Common myeloid progenitor, CD34-positive (primary cell): ENCODE measurements at regions not wholly inside any gene's neighbourhood (a gene's known extent, or its start where the extent isn't known, plus 50 kb on each side); places are given as distances from the start of the nearest gene placed in this dataset.

Source experiments
- CTCF ChIA-PET: fragments of 350-600 bp; sonication (Branson Sonifier 250); formaldehyde crosslinking; loops from one replicate; lab custom pipeline; 2021; ENCODE audit warnings: antibody characterized with exemption; lab: Charles Lee
- POLR2A ChIA-PET: fragments of 350-600 bp; sonication (Branson Sonifier 250); formaldehyde crosslinking; loops from one replicate; lab custom pipeline; 2021; ENCODE audit warnings: antibody characterized with exemption; lab: Charles Lee
- DNase-seq, 3 donors: peaks; one replicate each; pipeline versions ENCODE4 v3.0.0 to v3.0.0-alpha.2; 2013
- H3K27ac ChIP-seq, 2 experiments: 1 replicate in 1 of 2; 2 replicates in 1 of 2; pipeline ENCODE4 v1.7.0; 2013; ENCODE audit warnings: inconsistent platforms in 2 of 2, low read length in 2 of 2, mild to moderate bottlenecking in 2 of 2, low read depth in 1 of 2, moderate library complexity in 1 of 2; ENCODE audit not compliant: severe bottlenecking in 2 of 2, insufficient read depth in 1 of 2, poor library complexity in 1 of 2
- H3K27me3 ChIP-seq, 5 experiments: replicated peaks in 2 of 5; 1 replicate in 3 of 5; 2 replicates in 2 of 5; pipeline versions ENCODE4 v1.6.1 to v1.7.0; 2013; ENCODE audit warnings: low read length in 4 of 5, mild to moderate bottlenecking in 2 of 5, moderate library complexity in 2 of 5, inconsistent platforms in 1 of 5; ENCODE audit not compliant: insufficient read depth in 5 of 5, control insufficient read depth in 4 of 5
- H3K36me3 ChIP-seq, 4 experiments: 1 replicate in 2 of 4; 2 replicates in 2 of 4; pipeline versions ENCODE4 v1.6.1 to v1.7.0; 2013; ENCODE audit warnings: low read length in 3 of 4, control low read depth in 1 of 4, mild to moderate bottlenecking in 1 of 4; ENCODE audit not compliant: control insufficient read depth in 4 of 4, insufficient read depth in 4 of 4
- H3K4me1 ChIP-seq, 4 experiments: 1 replicate in 3 of 4; 2 replicates in 1 of 4; pipeline versions ENCODE4 v1.6.1 to v1.7.1; 2013; ENCODE audit warnings: low read length in 3 of 4, mild to moderate bottlenecking in 3 of 4, control low read depth in 1 of 4, inconsistent platforms in 1 of 4, moderate library complexity in 1 of 4; ENCODE audit not compliant: control insufficient read depth in 4 of 4, insufficient read depth in 4 of 4; ENCODE audit errors: control extremely low read depth in 1 of 4
- H3K4me3 ChIP-seq, 7 experiments: 1 replicate in 4 of 7; 2 replicates in 3 of 7; pipeline versions ENCODE4 v1.5.1 to v1.7.0; 2013; ENCODE audit warnings: mild to moderate bottlenecking in 7 of 7, low read length in 6 of 7, moderate library complexity in 6 of 7, inconsistent platforms in 2 of 7, low read depth in 2 of 7, control low read depth in 1 of 7; ENCODE audit not compliant: insufficient read depth in 4 of 7, control insufficient read depth in 1 of 7; ENCODE audit errors: extremely low read depth in 1 of 7
- H3K9me3 ChIP-seq, 5 experiments: 1 replicate in 4 of 5; 2 replicates in 1 of 5; pipeline versions ENCODE4 v1.6.1 to v1.7.1; 2013; ENCODE audit warnings: low read length in 4 of 5, mild to moderate bottlenecking in 2 of 5, inconsistent platforms in 1 of 5, low read depth in 1 of 5, moderate library complexity in 1 of 5; ENCODE audit not compliant: control insufficient read depth in 4 of 5, insufficient read depth in 2 of 5; ENCODE audit errors: control extremely low read depth in 1 of 5
- WGBS: methylation state at CpG from one replicate; pipeline ENCODE4 v1.1.5; 2013; ENCODE audit not compliant: insufficient coverage; 5-methylcytosine and 5-hydroxymethylcytosine counted together

- ChIA-PET POLR2A (no interaction called here), CTCF (no interaction called here)
- no peaks in the 10 kb centered on the region for H3K36me3 ChIP-seq
- peaks cover 0 to 1% (median 0%) of the 10 kb centered on the region in 5 experiments for H3K9me3 ChIP-seq
- DNase-seq, result no peak
- WGBS, result over 99% methylated on average over 8 of the region's 8 CpGs
- H3K27ac ChIP-seq, result no peak overlapping the region
- no peaks in the 10 kb centered on the region for H3K27me3 ChIP-seq
- H3K4me3 ChIP-seq, result no peak overlapping the region
- no peaks in the 10 kb centered on the region for H3K4me1 ChIP-seq
Observed at GRCh38 chr2:123380370-123380935, 644.6 kb upstream of the CNTNAP5 start.

GRCh38 chr2:123415678-123416077 lies 609.4 kb upstream of the CNTNAP5 start:
- ChIA-PET POLR2A (no interaction called here), CTCF (no interaction called here)
- Histone ChIP-seq H3K27ac (no peak overlapping the region), H3K4me3 (no peak overlapping the region), H3K36me3 (no peaks in the 10 kb centered on the region), H3K27me3 (no peaks in the 10 kb centered on the region), H3K9me3 (no peaks in the 10 kb centered on the region), H3K4me1 (peaks cover 0 to 4% (median 0%) of the 10 kb centered on the region in 4 experiments)
- WGBS, result no CpG with 5 or more reads among the region's 2 CpGs
- DNase-seq, result no peak

GRCh38 chr2:123419976-123420375 lies 605.1 kb upstream of the CNTNAP5 start:
- Histone ChIP-seq H3K9me3 (no peaks in the 10 kb centered on the region), H3K36me3 (no peaks in the 10 kb centered on the region), H3K27ac (no peak overlapping the region), H3K27me3 (no peaks in the 10 kb centered on the region), H3K4me1 (no peaks in the 10 kb centered on the region), H3K4me3 (no peak overlapping the region)
- POLR2A ChIA-PET, result no interaction called here
- no peak for DNase-seq
- CTCF ChIA-PET, result no interaction called here

GRCh38 chr2:123434546-123435395 lies 590.3 kb upstream of the CNTNAP5 start:
- ChIA-PET POLR2A (no interaction called here), CTCF (no interaction called here)
- H3K36me3 ChIP-seq, result no peaks in the 10 kb centered on the region
- no peak for DNase-seq
- H3K4me3 ChIP-seq, result no peak overlapping the region
- 100% methylated on average over 5 of the region's 6 CpGs for WGBS
- H3K9me3 ChIP-seq, result no peaks in the 10 kb centered on the region
- H3K27me3 ChIP-seq, result no peaks in the 10 kb centered on the region
- no peak overlapping the region for H3K27ac ChIP-seq
- no peaks in the 10 kb centered on the region for H3K4me1 ChIP-seq

- no peak overlapping the region for H3K27ac ChIP-seq
- ChIA-PET CTCF (no interaction called here), POLR2A (no interaction called here)
- H3K9me3 ChIP-seq, result no peaks in the 10 kb centered on the region
- no peaks in the 10 kb centered on the region for H3K4me1 ChIP-seq
- no peak overlapping the region for H3K4me3 ChIP-seq
- H3K27me3 ChIP-seq, result no peaks in the 10 kb centered on the region
- no peak for DNase-seq
- no CpG with 5 or more reads among the region's 1 CpG for WGBS
- no peaks in the 10 kb centered on the region for H3K36me3 ChIP-seq
Observed at GRCh38 chr2:123438251-123438650, 586.8 kb upstream of the CNTNAP5 start.

- no peaks in the 10 kb centered on the region for H3K9me3 ChIP-seq
- POLR2A ChIA-PET, result no interaction called here
- no peak overlapping the region for H3K27ac ChIP-seq
- H3K4me3 ChIP-seq, result no peak overlapping the region
- no peak for DNase-seq
- no peaks in the 10 kb centered on the region for H3K4me1 ChIP-seq
- no peaks in the 10 kb centered on the region for H3K36me3 ChIP-seq
- 100% methylated on average over 2 of the region's 2 CpGs for WGBS
- CTCF ChIA-PET, result no interaction called here
- H3K27me3 ChIP-seq, result no peaks in the 10 kb centered on the region
Observed at GRCh38 chr2:123438675-123439074, 586.4 kb upstream of the CNTNAP5 start.

- Histone ChIP-seq H3K36me3 (no peaks in the 10 kb centered on the region), H3K27ac (no peak overlapping the region), H3K9me3 (no peaks in the 10 kb centered on the region), H3K4me1 (no peaks in the 10 kb centered on the region), H3K4me3 (no peak overlapping the region), H3K27me3 (no peaks in the 10 kb centered on the region)
- CTCF ChIA-PET, result no interaction called here
- DNase-seq, result no peak
- POLR2A ChIA-PET, result no interaction called here
- 100% methylated on average over 2 of the region's 6 CpGs for WGBS
Observed at GRCh38 chr2:123448801-123449200, 576.3 kb upstream of the CNTNAP5 start.
